C4-2B (cell line): ENCODE measurements at regions not wholly inside any gene's neighbourhood (a gene's known extent, or its start where the extent isn't known, plus 50 kb on each side); places are given as distances from the start of the nearest gene placed in this dataset.

ENCODE experiments used
- CTCF ChIP-seq: fragments of 450-650 bp; conservative IDR thresholded peaks from 2 replicates; pipeline ENCODE4 v1.5.1; 2017; ENCODE audit warnings: mild to moderate bottlenecking
- ZFX ChIP-seq: fragments of 450-650 bp; IDR thresholded peaks from 2 replicates; pipeline ENCODE4 v1.6.1; 2017

- TF ChIP-seq CTCF: no peak
- TF ChIP-seq ZFX: no peak
Measured at GRCh38 chr18:38305961-38306360, 740.4 kb upstream of the CELF4 start.
